ENCODE measurements at regions not wholly inside any gene's neighbourhood (a gene's known extent, or its start where the extent isn't known, plus 50 kb on each side); places are given as distances from the start of the nearest gene placed in this dataset.

GRCh38 chr12:131609762-131610161 lies 101.1 kb upstream of the SFSWAP start:
- no peaks in the 10 kb centered on the region for H3K36me3 ChIP-seq (ENCODE audit: control insufficient read depth, insufficient read depth, low read length)
- no peak overlapping the region for H3K4ac ChIP-seq (ENCODE audit: low read depth, low read length)
- no peaks in the 10 kb centered on the region for H3K79me2 ChIP-seq (ENCODE audit: control insufficient read depth, insufficient read depth, low read length)
- no peak for DNase-seq
- no peak overlapping the region for H4K8ac ChIP-seq (ENCODE audit: low read depth, low read length)
- no peaks in the 10 kb centered on the region for H3K79me1 ChIP-seq (ENCODE audit: low read length)
- H3K18ac ChIP-seq (ENCODE audit: low read length): no peak overlapping the region
- H3K4me1 ChIP-seq (ENCODE audit: control insufficient read depth, low read depth, low read length): peaks cover 2% of the 10 kb centered on the region
- no peak overlapping the region for H4K5ac ChIP-seq (ENCODE audit: low read length)
- H3K4me3 ChIP-seq (ENCODE audit: low read length): no peak overlapping the region
- no peak overlapping the region for H2BK5ac ChIP-seq (ENCODE audit: low read length)
- H3K27ac ChIP-seq (ENCODE audit: low read depth, low read length): no peak overlapping the region
- no peak overlapping the region for H3K23ac ChIP-seq (ENCODE audit: low read length)
- H3K9ac ChIP-seq (ENCODE audit: low read length): no peak overlapping the region
- H3K56ac ChIP-seq (ENCODE audit: low read length): no peak overlapping the region
- WGBS (ENCODE audit: extremely low coverage, insufficient coverage, low lambda C conversion rate): no CpG with 5 or more reads among the region's 9 CpGs
- H2BK120ac ChIP-seq (ENCODE audit: low read depth, low read length): no peak overlapping the region
- no peaks in the 10 kb centered on the region for H3K27me3 ChIP-seq (ENCODE audit: insufficient read depth, low read length, poor library complexity)
- no peak overlapping the region for H2BK15ac ChIP-seq (replicated peaks; ENCODE audit: low read depth)
- H3K4me2 ChIP-seq (ENCODE audit: low read length): no peak overlapping the region
- no peak overlapping the region for H2AK5ac ChIP-seq (ENCODE audit: low read length)

GRCh38 chr12:131610181-131610580 lies 100.7 kb upstream of the SFSWAP start:
- no peak overlapping the region for H3K18ac ChIP-seq (ENCODE audit: low read length)
- no peak overlapping the region for H2BK5ac ChIP-seq (ENCODE audit: low read length)
- H3K4me3 ChIP-seq (ENCODE audit: low read length): no peak overlapping the region
- H4K8ac ChIP-seq (ENCODE audit: low read depth, low read length): no peak overlapping the region
- no peak overlapping the region for H3K23ac ChIP-seq (ENCODE audit: low read length)
- H4K5ac ChIP-seq (ENCODE audit: low read length): no peak overlapping the region
- no peak overlapping the region for H3K27ac ChIP-seq (ENCODE audit: low read depth, low read length)
- no peak overlapping the region for H3K4me2 ChIP-seq (ENCODE audit: low read length)
- peaks cover 2% of the 10 kb centered on the region for H3K4me1 ChIP-seq (ENCODE audit: control insufficient read depth, low read depth, low read length)
- H3K27me3 ChIP-seq (ENCODE audit: insufficient read depth, low read length, poor library complexity): no peaks in the 10 kb centered on the region
- H2BK120ac ChIP-seq (ENCODE audit: low read depth, low read length): no peak overlapping the region
- H3K36me3 ChIP-seq (ENCODE audit: control insufficient read depth, insufficient read depth, low read length): no peaks in the 10 kb centered on the region
- whole genome bisulfite sequencing (ENCODE audit: extremely low coverage, insufficient coverage, low lambda C conversion rate): no CpG with 5 or more reads among the region's 10 CpGs
- H2AK5ac ChIP-seq (ENCODE audit: low read length): no peak overlapping the region
- no peak overlapping the region for H2BK15ac ChIP-seq (replicated peaks; ENCODE audit: low read depth)
- H3K79me2 ChIP-seq (ENCODE audit: control insufficient read depth, insufficient read depth, low read length): no peaks in the 10 kb centered on the region
- no peaks in the 10 kb centered on the region for H3K79me1 ChIP-seq (ENCODE audit: low read length)
- no peak overlapping the region for H3K9ac ChIP-seq (ENCODE audit: low read length)
- no peak overlapping the region for H3K56ac ChIP-seq (ENCODE audit: low read length)
- no peak for DNase-seq
- no peak overlapping the region for H3K4ac ChIP-seq (ENCODE audit: low read depth, low read length)

GRCh38 chr12:131610891-131611290 lies 100.0 kb upstream of the SFSWAP start:
- H4K8ac ChIP-seq (ENCODE audit: low read depth, low read length): no peak overlapping the region
- H3K9ac ChIP-seq (ENCODE audit: low read length): no peak overlapping the region
- H3K23ac ChIP-seq (ENCODE audit: low read length): no peak overlapping the region
- no peak overlapping the region for H3K27ac ChIP-seq (ENCODE audit: low read depth, low read length)
- no peak for DNase-seq
- H3K36me3 ChIP-seq (ENCODE audit: control insufficient read depth, insufficient read depth, low read length): no peaks in the 10 kb centered on the region
- no peaks in the 10 kb centered on the region for H3K79me2 ChIP-seq (ENCODE audit: control insufficient read depth, insufficient read depth, low read length)
- H2AK5ac ChIP-seq (ENCODE audit: low read length): no peak overlapping the region
- H2BK5ac ChIP-seq (ENCODE audit: low read length): no peak overlapping the region
- WGBS (ENCODE audit: extremely low coverage, insufficient coverage, low lambda C conversion rate): no CpG with 5 or more reads among the region's 11 CpGs
- no peak overlapping the region for H2BK15ac ChIP-seq (replicated peaks; ENCODE audit: low read depth)
- H3K4me2 ChIP-seq (ENCODE audit: low read length): no peak overlapping the region
- peaks cover 2% of the 10 kb centered on the region for H3K4me1 ChIP-seq (ENCODE audit: control insufficient read depth, low read depth, low read length)
- H3K4ac ChIP-seq (ENCODE audit: low read depth, low read length): no peak overlapping the region
- no peak overlapping the region for H4K5ac ChIP-seq (ENCODE audit: low read length)
- no peak overlapping the region for H3K4me3 ChIP-seq (ENCODE audit: low read length)
- no peaks in the 10 kb centered on the region for H3K27me3 ChIP-seq (ENCODE audit: insufficient read depth, low read length, poor library complexity)
- no peak overlapping the region for H2BK120ac ChIP-seq (ENCODE audit: low read depth, low read length)
- no peak overlapping the region for H3K18ac ChIP-seq (ENCODE audit: low read length)
- H3K56ac ChIP-seq (ENCODE audit: low read length): no peak overlapping the region
- no peaks in the 10 kb centered on the region for H3K79me1 ChIP-seq (ENCODE audit: low read length)

GRCh38 chr12:131611416-131612091 lies 99.3 kb upstream of the SFSWAP start:
- H3K4ac ChIP-seq (ENCODE audit: low read depth, low read length): no peak overlapping the region
- H2AK5ac ChIP-seq (ENCODE audit: low read length): no peak overlapping the region
- H3K79me2 ChIP-seq (ENCODE audit: control insufficient read depth, insufficient read depth, low read length): no peaks in the 10 kb centered on the region
- no peak overlapping the region for H3K56ac ChIP-seq (ENCODE audit: low read length)
- H4K5ac ChIP-seq (ENCODE audit: low read length): no peak overlapping the region
- H3K9ac ChIP-seq (ENCODE audit: low read length): no peak overlapping the region
- H2BK15ac ChIP-seq (replicated peaks; ENCODE audit: low read depth): no peak overlapping the region
- H3K27me3 ChIP-seq (ENCODE audit: insufficient read depth, low read length, poor library complexity): no peaks in the 10 kb centered on the region
- H3K4me2 ChIP-seq (ENCODE audit: low read length): no peak overlapping the region
- no peaks in the 10 kb centered on the region for H3K79me1 ChIP-seq (ENCODE audit: low read length)
- no peak overlapping the region for H3K18ac ChIP-seq (ENCODE audit: low read length)
- no peak overlapping the region for H3K23ac ChIP-seq (ENCODE audit: low read length)
- WGBS (ENCODE audit: extremely low coverage, insufficient coverage, low lambda C conversion rate): no CpG with 5 or more reads among the region's 22 CpGs
- H4K8ac ChIP-seq (ENCODE audit: low read depth, low read length): no peak overlapping the region
- H2BK120ac ChIP-seq (ENCODE audit: low read depth, low read length): no peak overlapping the region
- H3K4me1 ChIP-seq (ENCODE audit: control insufficient read depth, low read depth, low read length): peaks cover 2% of the 10 kb centered on the region
- H2BK5ac ChIP-seq (ENCODE audit: low read length): no peak overlapping the region
- H3K4me3 ChIP-seq (ENCODE audit: low read length): no peak overlapping the region
- H3K27ac ChIP-seq (ENCODE audit: low read depth, low read length): no peak overlapping the region
- no peak for DNase-seq
- H3K36me3 ChIP-seq (ENCODE audit: control insufficient read depth, insufficient read depth, low read length): no peaks in the 10 kb centered on the region

- WGBS (ENCODE audit: extremely low coverage, insufficient coverage, low lambda C conversion rate): no CpG with 5 or more reads among the region's 21 CpGs
- peaks cover 2% of the 10 kb centered on the region for H3K4me1 ChIP-seq (ENCODE audit: control insufficient read depth, low read depth, low read length)
Observed at GRCh38 chr12:131612092-131612755, 98.7 kb upstream of the SFSWAP start.

More at GRCh38 chr12:131612092-131612755, 98.7 kb upstream of the SFSWAP start:
- no peak for DNase-seq
- no peak overlapping the region for H2AK5ac ChIP-seq (ENCODE audit: low read length)
- no peak overlapping the region for H3K56ac ChIP-seq (ENCODE audit: low read length)
- no peak overlapping the region for H3K9ac ChIP-seq (ENCODE audit: low read length)
- no peak overlapping the region for H3K4ac ChIP-seq (ENCODE audit: low read depth, low read length)
- no peaks in the 10 kb centered on the region for H3K27me3 ChIP-seq (ENCODE audit: insufficient read depth, low read length, poor library complexity)
- no peak overlapping the region for H2BK120ac ChIP-seq (ENCODE audit: low read depth, low read length)
- no peaks in the 10 kb centered on the region for H3K79me2 ChIP-seq (ENCODE audit: control insufficient read depth, insufficient read depth, low read length)
- H3K18ac ChIP-seq (ENCODE audit: low read length): no peak overlapping the region
- H3K4me3 ChIP-seq (ENCODE audit: low read length): no peak overlapping the region
- no peak overlapping the region for H3K27ac ChIP-seq (ENCODE audit: low read depth, low read length)
- no peak overlapping the region for H2BK5ac ChIP-seq (ENCODE audit: low read length)
- no peak overlapping the region for H3K23ac ChIP-seq (ENCODE audit: low read length)
- H3K4me2 ChIP-seq (ENCODE audit: low read length): no peak overlapping the region
- H4K8ac ChIP-seq (ENCODE audit: low read depth, low read length): no peak overlapping the region
- no peaks in the 10 kb centered on the region for H3K79me1 ChIP-seq (ENCODE audit: low read length)
- no peak overlapping the region for H4K5ac ChIP-seq (ENCODE audit: low read length)
- H2BK15ac ChIP-seq (replicated peaks; ENCODE audit: low read depth): no peak overlapping the region
- H3K36me3 ChIP-seq (ENCODE audit: control insufficient read depth, insufficient read depth, low read length): no peaks in the 10 kb centered on the region

Measured in mesendoderm (in vitro differentiated cells).